ENCODE measurements at regions not wholly inside any gene's neighbourhood (a gene's known extent, or its start where the extent isn't known, plus 50 kb on each side); places are given as distances from the start of the nearest gene placed in this dataset.

DNA sequence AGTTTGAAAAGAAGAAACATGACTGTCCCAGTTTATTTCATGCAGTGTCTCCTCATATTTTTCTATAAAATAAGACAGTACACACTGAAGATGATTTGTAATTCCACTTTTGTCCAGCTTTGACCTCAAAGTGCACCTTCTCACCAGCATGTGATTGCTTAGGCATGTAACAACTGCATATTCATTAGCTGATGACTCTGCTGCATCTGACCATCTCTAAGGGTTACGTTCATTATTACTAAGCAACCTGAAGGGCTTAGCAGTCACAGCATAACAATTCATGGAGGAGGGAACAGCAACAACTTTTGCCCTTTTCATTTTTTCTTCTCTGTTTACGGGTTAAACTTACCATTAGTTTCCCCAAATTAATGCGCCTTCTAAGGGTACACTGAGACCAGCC, 330.6 kb upstream of the PIK3C3 start:
- no peaks in the 10 kb centered on the region for H3F3A ChIP-seq (ENCODE audit: low read depth)
- peaks cover 46% of the 10 kb centered on the region for H3K79me2 ChIP-seq (ENCODE audit: low read depth)
- Mint-ChIP-seq H3K27me3 (ENCODE audit: insufficient read depth, low read depth) (peaks cover 2% of the 10 kb centered on the region), H3K36me3 (no peaks in the 10 kb centered on the region), H3K4me1 (peaks cover 7% of the 10 kb centered on the region), H3K9me3 (no peaks in the 10 kb centered on the region), H3K27ac (no peak overlapping the region), H3K4me3 (no peak overlapping the region)
- H4K20me1 ChIP-seq (ENCODE audit: low read depth): peaks cover 18% of the 10 kb centered on the region
- no peaks in the 10 kb centered on the region for H3K9me3 ChIP-seq (ENCODE audit: low read depth)
- no peak overlapping the region for H2AFZ ChIP-seq (replicated peaks)
- TF ChIP-seq EZH2 (IDR thresholded peaks at IDR 0.05): no peak
- TF ChIP-seq, protein P1, sequence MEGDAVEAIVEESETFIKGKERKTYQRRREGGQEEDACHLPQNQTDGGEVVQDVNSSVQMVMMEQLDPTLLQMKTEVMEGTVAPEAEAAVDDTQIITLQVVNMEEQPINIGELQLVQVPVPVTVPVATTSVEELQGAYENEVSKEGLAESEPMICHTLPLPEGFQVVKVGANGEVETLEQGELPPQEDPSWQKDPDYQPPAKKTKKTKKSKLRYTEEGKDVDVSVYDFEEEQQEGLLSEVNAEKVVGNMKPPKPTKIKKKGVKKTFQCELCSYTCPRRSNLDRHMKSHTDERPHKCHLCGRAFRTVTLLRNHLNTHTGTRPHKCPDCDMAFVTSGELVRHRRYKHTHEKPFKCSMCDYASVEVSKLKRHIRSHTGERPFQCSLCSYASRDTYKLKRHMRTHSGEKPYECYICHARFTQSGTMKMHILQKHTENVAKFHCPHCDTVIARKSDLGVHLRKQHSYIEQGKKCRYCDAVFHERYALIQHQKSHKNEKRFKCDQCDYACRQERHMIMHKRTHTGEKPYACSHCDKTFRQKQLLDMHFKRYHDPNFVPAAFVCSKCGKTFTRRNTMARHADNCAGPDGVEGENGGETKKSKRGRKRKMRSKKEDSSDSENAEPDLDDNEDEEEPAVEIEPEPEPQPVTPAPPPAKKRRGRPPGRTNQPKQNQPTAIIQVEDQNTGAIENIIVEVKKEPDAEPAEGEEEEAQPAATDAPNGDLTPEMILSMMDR (IDR thresholded peaks at IDR 0.05): no peak
- TF ChIP-seq EZH2phosphoT487 (IDR thresholded peaks at IDR 0.05): no peak
- H3K27me3 ChIP-seq: no peaks in the 10 kb centered on the region
- DNase-seq (ENCODE audit: low spot score): no peak
- H3K9ac ChIP-seq: no peak overlapping the region
- H3K27ac ChIP-seq: no peak overlapping the region
- H3K36me3 ChIP-seq: no peaks in the 10 kb centered on the region
- H3K4me3 ChIP-seq: no peak overlapping the region
- H3K4me1 ChIP-seq: no peaks in the 10 kb centered on the region
- H3K4me2 ChIP-seq: no peak overlapping the region

DNA sequence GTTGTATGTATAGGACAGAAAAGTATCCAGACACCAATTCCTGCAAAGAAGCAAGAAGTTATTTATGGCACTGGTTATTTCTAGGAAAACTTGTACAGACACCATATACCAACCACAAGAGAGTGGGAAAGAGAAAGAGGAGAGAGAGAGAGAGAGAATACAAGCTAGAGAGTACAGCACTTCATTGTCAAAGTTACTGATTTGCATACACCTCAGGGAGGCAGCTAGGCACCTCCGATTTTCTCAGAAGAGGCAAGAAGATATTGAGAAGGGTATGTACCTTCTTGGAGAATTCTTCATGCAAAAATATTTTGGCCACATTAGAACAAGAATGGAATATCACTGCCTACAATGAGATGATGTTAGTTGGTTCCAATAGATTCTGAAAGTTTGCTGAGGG, 333.9 kb upstream of the PIK3C3 start:
- Mint-ChIP-seq H3K4me1 (peaks cover 7% of the 10 kb centered on the region), H3K27ac (no peak overlapping the region), H3K27me3 (ENCODE audit: insufficient read depth, low read depth) (peaks cover 2% of the 10 kb centered on the region), H3K36me3 (no peaks in the 10 kb centered on the region), H3K9me3 (no peaks in the 10 kb centered on the region), H3K4me3 (no peak overlapping the region)
- Histone ChIP-seq H3K27ac (no peak overlapping the region), H3K4me3 (no peak overlapping the region), H3K9me3 (ENCODE audit: low read depth) (no peaks in the 10 kb centered on the region), H3K4me1 (peaks cover 5% of the 10 kb centered on the region), H3K27me3 (no peaks in the 10 kb centered on the region), H3K4me2 (no peak overlapping the region), H3K36me3 (no peaks in the 10 kb centered on the region), H3K79me2 (ENCODE audit: low read depth) (peaks cover 16% of the 10 kb centered on the region), H3F3A (ENCODE audit: low read depth) (no peaks in the 10 kb centered on the region), H4K20me1 (ENCODE audit: low read depth) (peaks cover 24% of the 10 kb centered on the region), H2AFZ (replicated peaks) (no peak overlapping the region), H3K9ac (no peak overlapping the region)
- no peak for TF ChIP-seq EZH2 (IDR thresholded peaks at IDR 0.05)
- TF ChIP-seq, protein P1 (IDR thresholded peaks at IDR 0.05): no peak
- TF ChIP-seq EZH2phosphoT487 (IDR thresholded peaks at IDR 0.05): no peak
- DNase-seq (ENCODE audit: low spot score): no peak

DNA sequence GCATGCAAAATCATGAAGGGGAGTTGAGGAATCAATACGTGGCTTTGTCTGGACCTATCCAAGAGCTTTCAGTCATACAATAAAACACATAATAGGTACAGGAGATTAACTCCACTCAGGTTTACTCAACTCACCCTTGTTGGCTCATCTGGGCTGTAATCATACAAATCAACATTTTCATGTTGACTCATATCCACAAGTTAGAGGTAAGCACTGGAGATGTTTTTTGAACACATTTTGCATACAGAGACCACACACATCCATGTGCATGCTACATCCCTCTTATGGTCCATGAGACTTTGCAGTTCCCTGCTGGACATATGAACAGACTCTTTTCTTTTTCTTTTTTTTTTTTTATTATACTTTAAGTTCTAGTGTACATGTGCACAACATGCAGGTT, 336.9 kb upstream of the PIK3C3 start:
- Histone ChIP-seq H3K27ac (no peak overlapping the region), H3K36me3 (no peaks in the 10 kb centered on the region), H3F3A (ENCODE audit: low read depth) (no peaks in the 10 kb centered on the region), H3K27me3 (no peaks in the 10 kb centered on the region), H3K9ac (no peak overlapping the region), H2AFZ (replicated peaks) (no peak overlapping the region), H4K20me1 (ENCODE audit: low read depth) (peaks cover 24% of the 10 kb centered on the region), H3K9me3 (ENCODE audit: low read depth) (no peaks in the 10 kb centered on the region), H3K4me1 (peaks cover 5% of the 10 kb centered on the region), H3K79me2 (ENCODE audit: low read depth) (peaks cover 4% of the 10 kb centered on the region), H3K4me3 (no peak overlapping the region), H3K4me2 (no peak overlapping the region)
- TF ChIP-seq EZH2 (IDR thresholded peaks at IDR 0.05): no peak
- TF ChIP-seq, protein P1 (IDR thresholded peaks at IDR 0.05): no peak
- TF ChIP-seq EZH2phosphoT487 (IDR thresholded peaks at IDR 0.05): no peak
- Mint-ChIP-seq H3K4me1 (peaks cover 3% of the 10 kb centered on the region), H3K27me3 (ENCODE audit: insufficient read depth, low read depth) (peaks cover 4% of the 10 kb centered on the region), H3K27ac (no peak overlapping the region), H3K36me3 (no peaks in the 10 kb centered on the region), H3K4me3 (no peak overlapping the region), H3K9me3 (no peaks in the 10 kb centered on the region)
- DNase-seq (ENCODE audit: low spot score): no peak
